Caco-2 (cell line): ENCODE measurements at regions not wholly inside any gene's neighbourhood (a gene's known extent, or its start where the extent isn't known, plus 50 kb on each side); places are given as distances from the start of the nearest gene placed in this dataset.

Source experiments
- BruUV-seq: library from RNA; stranded (reverse); fragments of 400-500 nt; replicated peaks from 2 replicates; lab custom pipeline; 2021; lab: Mats Ljungman, UMichigan
- CTCF ChIA-PET: fragments of 300-600 bp; sonication (Branson Sonifier 250); formaldehyde crosslinking; loops from one replicate; lab custom pipeline; 2022; ENCODE audit warnings: antibody characterized with exemption; lab: Charles Lee
- POLR2A ChIA-PET: fragments of 300-600 bp; sonication (Branson Sonifier 250); formaldehyde crosslinking; loops from one replicate; lab custom pipeline; 2022; ENCODE audit warnings: antibody characterized with exemption; lab: Charles Lee
- DNase-seq, 2 experiments: peaks; one replicate each; pipeline versions ENCODE4 v3.0.0 to v3.0.0-alpha.2; 2020 to 2022
- H3K27me3 ChIP-seq: replicated peaks from 2 replicates; pipeline ENCODE4 v1.6.0; 2011; ENCODE audit warnings: low read length; ENCODE audit not compliant: control insufficient read depth, insufficient read depth
- H3K36me3 ChIP-seq: 2 replicates; pipeline ENCODE4 v1.5.1; 2011; ENCODE audit warnings: low read length; ENCODE audit not compliant: control insufficient read depth, insufficient read depth
- H3K4me1 ChIP-seq: fragments of 250-450 bp; sonication (Bioruptor Pico); 2 replicates; pipeline ENCODE4 v1.5.1; 2020; ENCODE audit warnings: mild to moderate bottlenecking
- H3K4me3 ChIP-seq: 2 replicates; pipeline ENCODE4 v1.5.1; 2011; ENCODE audit warnings: low read depth, mild to moderate bottlenecking, control low read depth, low read length
- H3K9me3 ChIP-seq: fragments of 250-450 bp; sonication (Bioruptor Pico); 2 replicates; pipeline ENCODE4 v1.5.1; 2020; ENCODE audit warnings: mild to moderate bottlenecking, moderate library complexity
- H3K27ac Mint-ChIP-seq: one replicate; pipeline ENCODE4 v1.8.0; 2022; ENCODE audit warnings: mixed read lengths; ENCODE audit not compliant: unreplicated experiment
- H3K27me3 Mint-ChIP-seq: one replicate; pipeline ENCODE4 v1.8.0; 2022; ENCODE audit warnings: mixed read lengths; ENCODE audit not compliant: insufficient read depth, unreplicated experiment
- H3K36me3 Mint-ChIP-seq: one replicate; pipeline ENCODE4 v1.8.0; 2022; ENCODE audit warnings: mild to moderate bottlenecking, mixed read lengths; ENCODE audit not compliant: insufficient read depth, unreplicated experiment
- H3K4me1 Mint-ChIP-seq: one replicate; pipeline ENCODE4 v1.8.0; 2022; ENCODE audit warnings: low read depth, mixed read lengths; ENCODE audit not compliant: unreplicated experiment
- H3K4me3 Mint-ChIP-seq: one replicate; pipeline ENCODE4 v1.8.0; 2022; ENCODE audit warnings: mild to moderate bottlenecking, moderate library complexity, mixed read lengths; ENCODE audit not compliant: unreplicated experiment
- H3K9me3 Mint-ChIP-seq: one replicate; pipeline ENCODE4 v1.8.0; 2022; ENCODE audit warnings: mixed read lengths; ENCODE audit not compliant: unreplicated experiment
- CTCF ChIP-seq, 2 experiments: fragments of 200-600 bp in 1 of 2; IDR thresholded peaks; 1 replicate in 1 of 2; 2 replicates in 1 of 2; pipeline versions ENCODE4 v1.5.1 to v1.8.0; 2011 to 2022; ENCODE audit warnings: antibody characterized with exemption in 1 of 2, control low read depth in 1 of 2, inconsistent platforms in 1 of 2, low read depth in 1 of 2, low read length in 1 of 2, mild to moderate bottlenecking in 1 of 2, moderate library complexity in 1 of 2; ENCODE audit not compliant: insufficient read depth in 1 of 2, severe bottlenecking in 1 of 2, unreplicated experiment in 1 of 2
- intact Hi-C: fragments of 100-400 bp; cut with micrococcal nuclease; formaldehyde crosslinking; loops from one replicate; pipeline ENCODE4 v1.10.0; 2022; ENCODE audit not compliant: unreplicated experiment

- Histone ChIP-seq H3K27me3 (no peaks in the 10 kb centered on the region), H3K4me3 (no peak overlapping the region), H3K9me3 (no peaks in the 10 kb centered on the region), H3K36me3 (no peaks in the 10 kb centered on the region), H3K4me1 (no peaks in the 10 kb centered on the region)
- no peaks in the 10 kb centered on the region for H3K36me3 Mint-ChIP-seq
- no peak for TF ChIP-seq CTCF (IDR thresholded peaks at IDR 0.05; ENCODE audit: insufficient read depth in 1 of 2, low read depth in 1 of 2, low read length in 1 of 2, severe bottlenecking in 1 of 2, unreplicated experiment in 1 of 2)
- intact Hi-C loops = no loop called here
- H3K27me3 Mint-ChIP-seq = no peaks in the 10 kb centered on the region
- peaks cover 9% of the 10 kb centered on the region for H3K9me3 Mint-ChIP-seq
- CTCF ChIA-PET = no interaction called here
- H3K27ac Mint-ChIP-seq = no peak overlapping the region
- POLR2A ChIA-PET = no interaction called here
- no peaks in the 10 kb centered on the region for H3K4me1 Mint-ChIP-seq
- no peak for DNase-seq
- BruUV-seq = no TSS peak
- H3K4me3 Mint-ChIP-seq = no peak overlapping the region
These were observed 1265.1 kb downstream of the BRINP3 start for GRCh38 chr1:189212606-189213005.

- Histone ChIP-seq H3K36me3 (no peaks in the 10 kb centered on the region), H3K4me3 (no peak overlapping the region), H3K4me1 (no peaks in the 10 kb centered on the region), H3K9me3 (no peaks in the 10 kb centered on the region), H3K27me3 (no peaks in the 10 kb centered on the region)
- Mint-ChIP-seq H3K9me3 (no peaks in the 10 kb centered on the region), H3K27me3 (no peaks in the 10 kb centered on the region), H3K4me3 (no peak overlapping the region), H3K27ac (no peak overlapping the region), H3K4me1 (no peaks in the 10 kb centered on the region), H3K36me3 (no peaks in the 10 kb centered on the region)
- DNase-seq = no peak
- ChIA-PET POLR2A (no interaction called here), CTCF (no interaction called here)
- BruUV-seq = no TSS peak
- TF ChIP-seq CTCF (IDR thresholded peaks at IDR 0.05; ENCODE audit: insufficient read depth in 1 of 2, low read depth in 1 of 2, low read length in 1 of 2, severe bottlenecking in 1 of 2, unreplicated experiment in 1 of 2) = no peak
- intact Hi-C loops = no loop called here
These were observed 1260.8 kb downstream of the BRINP3 start for GRCh38 chr1:189216886-189217285.

DNA sequence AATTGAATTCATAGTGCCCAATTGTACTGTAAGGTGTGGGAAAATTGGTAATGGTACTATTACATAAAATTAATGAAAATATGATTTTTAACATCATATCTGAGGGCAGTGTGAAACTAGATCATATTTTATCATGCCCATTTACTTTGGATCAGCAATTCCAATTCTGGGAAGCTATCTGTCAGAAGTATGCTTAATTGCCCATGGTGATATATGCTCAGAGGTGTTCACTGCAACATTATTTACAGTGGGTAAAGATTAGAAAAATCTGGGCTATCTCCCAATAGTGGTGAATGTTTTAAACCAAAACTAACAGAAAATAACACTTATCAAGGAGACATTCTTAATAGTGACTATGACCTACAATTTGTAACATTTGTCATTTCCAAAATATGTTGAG lies 1260.0 kb downstream of the BRINP3 start:
- no peaks in the 10 kb centered on the region for H3K27me3 ChIP-seq
- POLR2A ChIA-PET = no interaction called here
- no peaks in the 10 kb centered on the region for H3K36me3 ChIP-seq
- TF ChIP-seq CTCF (IDR thresholded peaks at IDR 0.05; ENCODE audit: insufficient read depth in 1 of 2, low read depth in 1 of 2, low read length in 1 of 2, severe bottlenecking in 1 of 2, unreplicated experiment in 1 of 2) = no peak
- no peaks in the 10 kb centered on the region for H3K27me3 Mint-ChIP-seq
- CTCF ChIA-PET = no interaction called here
- no peak overlapping the region for H3K27ac Mint-ChIP-seq
- H3K4me1 ChIP-seq = no peaks in the 10 kb centered on the region
- no peaks in the 10 kb centered on the region for H3K9me3 Mint-ChIP-seq
- no peaks in the 10 kb centered on the region for H3K4me1 Mint-ChIP-seq
- intact Hi-C loops = no loop called here
- no peak overlapping the region for H3K4me3 ChIP-seq
- no peak for DNase-seq
- BruUV-seq = no TSS peak
- no peaks in the 10 kb centered on the region for H3K9me3 ChIP-seq
- H3K36me3 Mint-ChIP-seq = no peaks in the 10 kb centered on the region
- H3K4me3 Mint-ChIP-seq = no peak overlapping the region
